GM20000 (cell line): ENCODE measurements at regions not wholly inside any gene's neighbourhood (a gene's known extent, or its start where the extent isn't known, plus 50 kb on each side); places are given as distances from the start of the nearest gene placed in this dataset.
A peak's percentile ranks its signal among the peaks of the same experiment; 100 is the strongest.

Experiments
- DNase-seq: peaks from one replicate; pipeline ENCODE4 v3.0.0; 2012; ENCODE audit warnings: low spot score
- CTCF ChIP-seq: IDR thresholded peaks from 2 replicates; pipeline ENCODE4 v1.5.1; 2012; ENCODE audit warnings: mild to moderate bottlenecking, control low read depth; ENCODE audit errors: extremely low read depth, missing control alignments

GRCh38 chr1:98047171-98047570 lies 126.3 kb upstream of the DPYD start:
- no peak for DNase-seq
- TF ChIP-seq CTCF, result no peak

- DNase-seq, result peak; percentile 18
- TF ChIP-seq CTCF, result no peak
Observed at GRCh38 chr1:98045767-98046641, 125.2 kb upstream of the DPYD start.

GRCh38 chr1:98045211-98045766 lies 124.5 kb upstream of the DPYD start:
- DNase-seq, result no peak
- TF ChIP-seq CTCF, result no peak

- DNase-seq, result no peak
- no peak for TF ChIP-seq CTCF
Observed at GRCh38 chr1:98044766-98045165, 123.9 kb upstream of the DPYD start.

GRCh38 chr1:98044071-98044697 lies 123.3 kb upstream of the DPYD start:
- DNase-seq, result no peak
- no peak for TF ChIP-seq CTCF

- TF ChIP-seq CTCF, result no peak
- DNase-seq, result no peak
Observed at GRCh38 chr1:98035602-98036002, 114.8 kb upstream of the DPYD start.

- DNase-seq, result no peak
- TF ChIP-seq CTCF, result no peak
Observed at GRCh38 chr1:98034505-98034904, 113.7 kb upstream of the DPYD start.
